Neuronal stem cell (in vitro differentiated cells): ENCODE measurements at regions not wholly inside any gene's neighbourhood (a gene's known extent, or its start where the extent isn't known, plus 50 kb on each side); places are given as distances from the start of the nearest gene placed in this dataset.

Experiments
- DNase-seq: peaks from one replicate; pipeline ENCODE4 v3.0.0-alpha.2; 2013; ENCODE audit warnings: low spot score
- H2AFZ ChIP-seq: one replicate; pipeline ENCODE4 v1.6.1; 2013; ENCODE audit warnings: mild to moderate bottlenecking, low read length, inconsistent platforms
- H2AK5ac ChIP-seq: 2 replicates; pipeline ENCODE4 v1.6.1; 2013; ENCODE audit warnings: low read depth, mild to moderate bottlenecking, inconsistent platforms, low read length, moderate library complexity, mixed read lengths
- H2BK120ac ChIP-seq: 2 replicates; pipeline ENCODE4 v1.6.1; 2013; ENCODE audit warnings: low read depth, mild to moderate bottlenecking, inconsistent platforms, low read length, moderate library complexity, mixed read lengths
- H2BK12ac ChIP-seq: one replicate; pipeline ENCODE4 v1.6.1; 2013; ENCODE audit warnings: low read length, inconsistent platforms
- H2BK15ac ChIP-seq: 2 replicates; pipeline ENCODE4 v1.6.1; 2013; ENCODE audit warnings: mild to moderate bottlenecking, low read length, inconsistent platforms, mixed read lengths
- H2BK5ac ChIP-seq: one replicate; pipeline ENCODE4 v1.6.1; 2013; ENCODE audit warnings: inconsistent platforms, mild to moderate bottlenecking, low read length, moderate library complexity
- H3K14ac ChIP-seq: one replicate; pipeline ENCODE4 v1.6.1; 2013; ENCODE audit warnings: low read length, inconsistent platforms
- H3K18ac ChIP-seq: 2 replicates; pipeline ENCODE4 v1.6.1; 2013; ENCODE audit warnings: low read length, inconsistent platforms
- H3K23ac ChIP-seq: 2 replicates; pipeline ENCODE4 v1.6.1; 2013; ENCODE audit warnings: low read depth, mild to moderate bottlenecking, mixed read lengths, low read length, inconsistent platforms; ENCODE audit not compliant: poor library complexity
- H3K27ac ChIP-seq: replicated peaks from 3 replicates; pipeline ENCODE4 v1.5.1; 2013; ENCODE audit warnings: low read length, inconsistent platforms
- H3K27me3 ChIP-seq, 3 experiments: 2 replicates each; pipeline ENCODE4 v1.6.1; 2013; ENCODE audit warnings: low read length in 3 of 3, mild to moderate bottlenecking in 2 of 3, inconsistent platforms in 1 of 3, low read depth in 1 of 3, mixed read lengths in 1 of 3, moderate library complexity in 1 of 3; ENCODE audit not compliant: control insufficient read depth in 3 of 3, insufficient read depth in 3 of 3
- H3K36me3 ChIP-seq, 2 donors: replicated peaks in 1 of 2; 2 replicates each; pipeline ENCODE4 v1.6.1; 2013; ENCODE audit warnings: low read length in 2 of 2; ENCODE audit not compliant: control insufficient read depth in 2 of 2, insufficient read depth in 2 of 2
- H3K4ac ChIP-seq: 2 replicates; pipeline ENCODE4 v1.6.1; 2013; ENCODE audit warnings: inconsistent platforms, mild to moderate bottlenecking, low read length, moderate library complexity
- H3K4me1 ChIP-seq, 2 donors: 1 replicate in 1 of 2; 2 replicates in 1 of 2; pipeline ENCODE4 v1.6.1; 2013; ENCODE audit warnings: low read length in 2 of 2, low read depth in 1 of 2; ENCODE audit not compliant: control insufficient read depth in 2 of 2, insufficient read depth in 1 of 2
- H3K4me2 ChIP-seq: one replicate; pipeline ENCODE4 v1.6.1; 2013; ENCODE audit warnings: mild to moderate bottlenecking, low read length, inconsistent platforms; ENCODE audit not compliant: insufficient read depth, poor library complexity, severe bottlenecking
- H3K4me3 ChIP-seq, 2 donors: 2 replicates each; pipeline ENCODE4 v1.5.1; 2013; ENCODE audit warnings: low read length in 2 of 2, mild to moderate bottlenecking in 2 of 2, inconsistent platforms in 1 of 2, moderate library complexity in 1 of 2
- H3K79me1 ChIP-seq: one replicate; pipeline ENCODE4 v1.6.1; 2013; ENCODE audit warnings: low read depth, mild to moderate bottlenecking, inconsistent platforms, low read length, moderate library complexity
- H3K9ac ChIP-seq: one replicate; pipeline ENCODE4 v1.6.1; 2013; ENCODE audit warnings: mild to moderate bottlenecking, low read depth, low read length, inconsistent platforms; ENCODE audit not compliant: poor library complexity
- H3K9me3 ChIP-seq, 2 donors: replicated peaks in 1 of 2; 2 replicates each; pipeline versions ENCODE3 to v1.6.1; 2013; ENCODE audit warnings: low read length in 2 of 2, mild to moderate bottlenecking in 2 of 2, inconsistent platforms in 1 of 2, low read depth in 1 of 2, mixed read lengths in 1 of 2, moderate library complexity in 1 of 2; ENCODE audit not compliant: control insufficient read depth in 2 of 2, insufficient read depth in 1 of 2
- H4K8ac ChIP-seq: one replicate; pipeline ENCODE4 v1.6.1; 2013; ENCODE audit warnings: low read depth, mild to moderate bottlenecking, inconsistent platforms, low read length, moderate library complexity
- H4K91ac ChIP-seq: one replicate; pipeline ENCODE4 v1.6.1; 2013; ENCODE audit warnings: low read length, low read depth, mild to moderate bottlenecking, inconsistent platforms; ENCODE audit not compliant: poor library complexity
- WGBS, 2 donors: extraction: QIAGEN DNeasy Blood & Tissue Kit; methylation state at CpG; one replicate each; pipeline ENCODE4 v1.1.7; 2013; ENCODE audit warnings: missing lambda C conversion rate in 2 of 2, mixed read lengths in 1 of 2; ENCODE audit not compliant: insufficient read length in 2 of 2, insufficient replicate concordance in 1 of 2; ENCODE audit errors: extremely low coverage in 2 of 2; 5-methylcytosine and 5-hydroxymethylcytosine counted together

- H3K9ac ChIP-seq = no peak overlapping the region
- WGBS, 2 donors = no CpG with 5 or more reads among the region's 2 CpGs
- no peak for DNase-seq
- no peak overlapping the region for H3K14ac ChIP-seq
- H3K4ac ChIP-seq = no peak overlapping the region
- H2AK5ac ChIP-seq = no peak overlapping the region
- H2AFZ ChIP-seq = no peak overlapping the region
- H2BK15ac ChIP-seq = no peak overlapping the region
- no peaks in the 10 kb centered on the region for H3K36me3 ChIP-seq
- no peak overlapping the region for H2BK120ac ChIP-seq
- no peaks in the 10 kb centered on the region for H3K27me3 ChIP-seq
- H3K4me3 ChIP-seq = no peak overlapping the region
- no peak overlapping the region for H4K91ac ChIP-seq
- no peak overlapping the region for H3K27ac ChIP-seq
- H3K23ac ChIP-seq = no peak overlapping the region
- no peak overlapping the region for H4K8ac ChIP-seq
- H3K79me1 ChIP-seq = no peaks in the 10 kb centered on the region
- no peak overlapping the region for H2BK12ac ChIP-seq
- H2BK5ac ChIP-seq = no peak overlapping the region
- H3K4me1 ChIP-seq = peaks cover 0 to 1% of the 10 kb centered on the region in 2 donors
- no peak overlapping the region for H3K4me2 ChIP-seq
- no peaks in the 10 kb centered on the region for H3K9me3 ChIP-seq
- H3K18ac ChIP-seq = no peak overlapping the region
These were observed 612.9 kb downstream of the CCER1 start for GRCh38 chr12:90342081-90342480.

- H3K18ac ChIP-seq = no peak overlapping the region
- no peaks in the 10 kb centered on the region for H3K36me3 ChIP-seq
- H3K4me2 ChIP-seq = no peak overlapping the region
- no peak overlapping the region for H4K91ac ChIP-seq
- no peak for DNase-seq
- no peak overlapping the region for H2AK5ac ChIP-seq
- H3K27me3 ChIP-seq = no peaks in the 10 kb centered on the region
- H2BK15ac ChIP-seq = no peak overlapping the region
- no peak overlapping the region for H3K4me3 ChIP-seq
- whole genome bisulfite sequencing, 2 donors = no CpG with 5 or more reads among the region's 4 CpGs
- no peak overlapping the region for H2BK5ac ChIP-seq
- H3K27ac ChIP-seq = no peak overlapping the region
- no peak overlapping the region for H3K14ac ChIP-seq
- no peak overlapping the region for H2AFZ ChIP-seq
- H3K9me3 ChIP-seq = no peaks in the 10 kb centered on the region
- no peak overlapping the region for H2BK12ac ChIP-seq
- H4K8ac ChIP-seq = no peak overlapping the region
- no peaks in the 10 kb centered on the region for H3K79me1 ChIP-seq
- H3K9ac ChIP-seq = no peak overlapping the region
- no peak overlapping the region for H2BK120ac ChIP-seq
- no peak overlapping the region for H3K23ac ChIP-seq
- no peak overlapping the region for H3K4ac ChIP-seq
- peaks cover 0 to 1% of the 10 kb centered on the region in 2 donors for H3K4me1 ChIP-seq
These were observed 615.1 kb downstream of the CCER1 start for GRCh38 chr12:90339837-90340236.

- DNase-seq = no peak
- no CpG with 5 or more reads among the region's 2 CpGs for WGBS, 2 donors
- no peaks in the 10 kb centered on the region for H3K27me3 ChIP-seq
These were observed 616.6 kb downstream of the CCER1 start for GRCh38 chr12:90338365-90338764.

GRCh38 chr12:90337018-90337417 is 618.0 kb downstream of the CCER1 start:
- Histone ChIP-seq H2BK120ac (no peak overlapping the region), H2AK5ac (no peak overlapping the region), H3K14ac (no peak overlapping the region), H3K9ac (no peak overlapping the region), H3K9me3 (no peaks in the 10 kb centered on the region), H4K8ac (no peak overlapping the region), H3K4me1 (peaks cover 0 to 1% of the 10 kb centered on the region in 2 donors), H3K4ac (no peak overlapping the region), H3K18ac (no peak overlapping the region), H2BK15ac (no peak overlapping the region), H3K27me3 (no peaks in the 10 kb centered on the region), H3K4me2 (no peak overlapping the region), H2BK5ac (no peak overlapping the region), H4K91ac (no peak overlapping the region), H2AFZ (no peak overlapping the region), H3K23ac (no peak overlapping the region), H2BK12ac (no peak overlapping the region), H3K4me3 (no peak overlapping the region), H3K27ac (no peak overlapping the region), H3K79me1 (no peaks in the 10 kb centered on the region), H3K36me3 (no peaks in the 10 kb centered on the region)
- DNase-seq = no peak

More at GRCh38 chr12:90338365-90338764, 616.6 kb downstream of the CCER1 start:
- Histone ChIP-seq H3K4ac (no peak overlapping the region), H4K91ac (no peak overlapping the region), H2AK5ac (no peak overlapping the region), H2BK5ac (no peak overlapping the region), H3K23ac (no peak overlapping the region), H2BK15ac (no peak overlapping the region), H3K4me1 (peaks cover 0 to 1% of the 10 kb centered on the region in 2 donors), H4K8ac (no peak overlapping the region), H3K4me3 (no peak overlapping the region), H3K14ac (no peak overlapping the region), H3K36me3 (no peaks in the 10 kb centered on the region), H2BK120ac (no peak overlapping the region), H3K18ac (no peak overlapping the region), H3K9me3 (no peaks in the 10 kb centered on the region), H2AFZ (no peak overlapping the region), H3K4me2 (no peak overlapping the region), H3K9ac (no peak overlapping the region), H3K79me1 (no peaks in the 10 kb centered on the region), H3K27ac (no peak overlapping the region), H2BK12ac (no peak overlapping the region)
